PC-3 (cell line): ENCODE measurements at regions not wholly inside any gene's neighbourhood (a gene's known extent, or its start where the extent isn't known, plus 50 kb on each side); places are given as distances from the start of the nearest gene placed in this dataset.

Experiments used
- ATAC-seq: fragments of 200-7000 bp; cut with Tn5 transposase; 2 replicates; pipeline ENCODE4 v1.9.1; 2020; ENCODE audit warnings: mild to moderate bottlenecking, moderate library complexity
- BruUV-seq: library from RNA; stranded (reverse); fragments of 400-500 nt; replicated peaks from 2 replicates; lab custom pipeline; 2021; lab: Mats Ljungman, UMichigan
- CTCF ChIA-PET: fragments of 300-600 bp; sonication (Branson Sonifier 250); formaldehyde crosslinking; loops from one replicate; lab custom pipeline; 2022; ENCODE audit warnings: antibody characterized with exemption; lab: Charles Lee
- POLR2A ChIA-PET: fragments of 300-600 bp; sonication (Branson Sonifier 250); formaldehyde crosslinking; loops from one replicate; lab custom pipeline; 2022; ENCODE audit warnings: antibody characterized with exemption; ENCODE audit not compliant: unreplicated experiment; lab: Charles Lee
- DNase-seq: peaks from one replicate; pipeline ENCODE4 v3.0.0-alpha.2; 2015
- H2AFZ ChIP-seq: fragments of 300-600 bp; sonication (generic); 2 replicates; pipeline ENCODE4 v1.6.0; 2016; ENCODE audit warnings: antibody characterized with exemption, low read length
- H3F3A ChIP-seq: fragments of 300-600 bp; sonication (generic); one replicate; pipeline ENCODE4 v1.6.0; 2017; ENCODE audit warnings: antibody characterized with exemption, low read length, control low read depth, mild to moderate bottlenecking; ENCODE audit not compliant: unreplicated experiment
- H3K27ac ChIP-seq: fragments of 300-600 bp; sonication (generic); 2 replicates; pipeline ENCODE4 v1.5.1; 2016; ENCODE audit warnings: mild to moderate bottlenecking, low read length
- H3K27me3 ChIP-seq: fragments of 300-600 bp; sonication (generic); 2 replicates; pipeline ENCODE4 v1.6.1; 2016; ENCODE audit warnings: low read length, mixed read lengths
- H3K36me3 ChIP-seq: fragments of 300-600 bp; sonication (generic); 2 replicates; pipeline ENCODE4 v1.6.1; 2016; ENCODE audit warnings: low read depth, mixed run types, low read length, mixed read lengths
- H3K4me1 ChIP-seq: fragments of 300-600 bp; sonication (generic); 2 replicates; pipeline ENCODE4 v1.5.1; 2016; ENCODE audit warnings: low read length; ENCODE audit not compliant: insufficient read depth
- H3K4me2 ChIP-seq: fragments of 300-600 bp; sonication (generic); 2 replicates; pipeline ENCODE4 v1.6.0; 2016; ENCODE audit warnings: low read length
- H3K4me3 ChIP-seq: fragments of 300-600 bp; sonication (generic); 2 replicates; pipeline ENCODE4 v1.5.1; 2016; ENCODE audit warnings: mild to moderate bottlenecking, low read length, mixed read lengths
- H3K79me2 ChIP-seq: fragments of 300-600 bp; sonication (generic); 2 replicates; pipeline ENCODE4 v1.6.1; 2017; ENCODE audit warnings: low read length, mixed read lengths
- H3K9ac ChIP-seq: fragments of 300-600 bp; sonication (generic); 2 replicates; pipeline ENCODE4 v1.6.0; 2016; ENCODE audit warnings: mild to moderate bottlenecking, low read length
- H3K9me2 ChIP-seq: fragments of 300-600 bp; sonication (generic); replicated peaks from 2 replicates; pipeline ENCODE4 v1.6.1; 2016; ENCODE audit warnings: mixed run types, low read length, mixed read lengths
- H3K9me3 ChIP-seq: fragments of 300-600 bp; sonication (generic); 2 replicates; pipeline ENCODE4 v1.6.1; 2016; ENCODE audit warnings: low read length, mixed read lengths
- H4K20me1 ChIP-seq: fragments of 300-600 bp; sonication (generic); 2 replicates; pipeline ENCODE4 v1.6.1; 2016; ENCODE audit warnings: low read length, mixed read lengths
- EZH2 ChIP-seq: fragments of 300-600 bp; sonication (generic); IDR thresholded peaks from one replicate; pipeline ENCODE4 v1.6.1; 2017; ENCODE audit warnings: antibody characterized with exemption, mild to moderate bottlenecking, low read length; ENCODE audit not compliant: unreplicated experiment
- EZH2phosphoT487 ChIP-seq: fragments of 300-600 bp; sonication (generic); IDR thresholded peaks from 2 replicates; pipeline ENCODE4 v1.6.1; 2018; ENCODE audit warnings: mild to moderate bottlenecking, antibody characterized with exemption, low read length, borderline replicate concordance
- intact Hi-C: fragments of 100-400 bp; cut with micrococcal nuclease; formaldehyde crosslinking; loops from 2 replicates; pipeline ENCODE4 v1.9.0; 2023
- TF ChIP-seq, protein P1 (sequence below): fragments of 300-600 bp; sonication (generic); conservative IDR thresholded peaks from 2 replicates; pipeline ENCODE4 v1.5.1; 2017; ENCODE audit warnings: antibody characterized with exemption, low read depth, mild to moderate bottlenecking, low read length

- peaks cover 15% of the 10 kb centered on the region for H3K27me3 ChIP-seq
- H3K9ac ChIP-seq: no peak overlapping the region
- no peaks in the 10 kb centered on the region for H3K9me2 ChIP-seq
- intact Hi-C loops: no loop called here
- H2AFZ ChIP-seq: no peak overlapping the region
- no TSS peak for BruUV-seq
- no peak for TF ChIP-seq EZH2phosphoT487
- TF ChIP-seq, protein P1, sequence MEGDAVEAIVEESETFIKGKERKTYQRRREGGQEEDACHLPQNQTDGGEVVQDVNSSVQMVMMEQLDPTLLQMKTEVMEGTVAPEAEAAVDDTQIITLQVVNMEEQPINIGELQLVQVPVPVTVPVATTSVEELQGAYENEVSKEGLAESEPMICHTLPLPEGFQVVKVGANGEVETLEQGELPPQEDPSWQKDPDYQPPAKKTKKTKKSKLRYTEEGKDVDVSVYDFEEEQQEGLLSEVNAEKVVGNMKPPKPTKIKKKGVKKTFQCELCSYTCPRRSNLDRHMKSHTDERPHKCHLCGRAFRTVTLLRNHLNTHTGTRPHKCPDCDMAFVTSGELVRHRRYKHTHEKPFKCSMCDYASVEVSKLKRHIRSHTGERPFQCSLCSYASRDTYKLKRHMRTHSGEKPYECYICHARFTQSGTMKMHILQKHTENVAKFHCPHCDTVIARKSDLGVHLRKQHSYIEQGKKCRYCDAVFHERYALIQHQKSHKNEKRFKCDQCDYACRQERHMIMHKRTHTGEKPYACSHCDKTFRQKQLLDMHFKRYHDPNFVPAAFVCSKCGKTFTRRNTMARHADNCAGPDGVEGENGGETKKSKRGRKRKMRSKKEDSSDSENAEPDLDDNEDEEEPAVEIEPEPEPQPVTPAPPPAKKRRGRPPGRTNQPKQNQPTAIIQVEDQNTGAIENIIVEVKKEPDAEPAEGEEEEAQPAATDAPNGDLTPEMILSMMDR: no peak
- no peak for TF ChIP-seq EZH2
- DNase-seq (no peak), ATAC-seq (no peak)
- no peak overlapping the region for H3K27ac ChIP-seq
- H3F3A ChIP-seq: no peaks in the 10 kb centered on the region
- no peaks in the 10 kb centered on the region for H3K9me3 ChIP-seq
- ChIA-PET POLR2A (no interaction called here), CTCF (no interaction called here)
- no peaks in the 10 kb centered on the region for H3K79me2 ChIP-seq
- no peaks in the 10 kb centered on the region for H3K36me3 ChIP-seq
- no peak overlapping the region for H3K4me3 ChIP-seq
- no peaks in the 10 kb centered on the region for H4K20me1 ChIP-seq
- H3K4me2 ChIP-seq: no peak overlapping the region
- H3K4me1 ChIP-seq: no peaks in the 10 kb centered on the region
These were observed 237.2 kb upstream of the CTBP2 start for GRCh38 chr10:125397608-125398007.

- H3K4me3 ChIP-seq: no peak overlapping the region
- TF ChIP-seq EZH2: no peak
- TF ChIP-seq, protein P1: no peak
- no peak for TF ChIP-seq EZH2phosphoT487
- ChIA-PET CTCF (no interaction called here), POLR2A (no interaction called here)
- no peak overlapping the region for H3K27ac ChIP-seq
- no peaks in the 10 kb centered on the region for H4K20me1 ChIP-seq
- no peak overlapping the region for H3K9ac ChIP-seq
- DNase-seq (peak; percentile 41), ATAC-seq (no peak)
- intact Hi-C loops: no loop called here
- no peaks in the 10 kb centered on the region for H3F3A ChIP-seq
- H3K4me1 ChIP-seq: no peaks in the 10 kb centered on the region
- H3K79me2 ChIP-seq: no peaks in the 10 kb centered on the region
- no TSS peak for BruUV-seq
- peaks cover 21% of the 10 kb centered on the region for H3K27me3 ChIP-seq
- H3K9me3 ChIP-seq: no peaks in the 10 kb centered on the region
- no peak overlapping the region for H2AFZ ChIP-seq
- H3K4me2 ChIP-seq: no peak overlapping the region
- H3K9me2 ChIP-seq: no peaks in the 10 kb centered on the region
- no peaks in the 10 kb centered on the region for H3K36me3 ChIP-seq
These were observed 236.3 kb upstream of the CTBP2 start for GRCh38 chr10:125396676-125397075.

- H3K27ac ChIP-seq: no peak overlapping the region
- BruUV-seq: no TSS peak
- TF ChIP-seq, protein P1: no peak
- TF ChIP-seq EZH2 (no peak), EZH2phosphoT487 (no peak)
- H3K27me3 ChIP-seq: peaks cover 15% of the 10 kb centered on the region
- H3K9ac ChIP-seq: no peak overlapping the region
- no peaks in the 10 kb centered on the region for H3K4me1 ChIP-seq
- no peaks in the 10 kb centered on the region for H3K79me2 ChIP-seq
- DNase-seq: no peak
- H3K4me3 ChIP-seq: no peak overlapping the region
- ATAC-seq: no peak
- H3K36me3 ChIP-seq: no peaks in the 10 kb centered on the region
- intact Hi-C loops: no loop called here
- no peaks in the 10 kb centered on the region for H3K9me2 ChIP-seq
- no peaks in the 10 kb centered on the region for H3K9me3 ChIP-seq
- ChIA-PET POLR2A (no interaction called here), CTCF (no interaction called here)
- no peaks in the 10 kb centered on the region for H4K20me1 ChIP-seq
- H2AFZ ChIP-seq: no peak overlapping the region
- H3F3A ChIP-seq: no peaks in the 10 kb centered on the region
- H3K4me2 ChIP-seq: no peak overlapping the region
These were observed 232.2 kb upstream of the CTBP2 start for GRCh38 chr10:125392609-125393008.
